ENCODE measurements at regions not wholly inside any gene's neighbourhood (a gene's known extent, or its start where the extent isn't known, plus 50 kb on each side); places are given as distances from the start of the nearest gene placed in this dataset.

DNA sequence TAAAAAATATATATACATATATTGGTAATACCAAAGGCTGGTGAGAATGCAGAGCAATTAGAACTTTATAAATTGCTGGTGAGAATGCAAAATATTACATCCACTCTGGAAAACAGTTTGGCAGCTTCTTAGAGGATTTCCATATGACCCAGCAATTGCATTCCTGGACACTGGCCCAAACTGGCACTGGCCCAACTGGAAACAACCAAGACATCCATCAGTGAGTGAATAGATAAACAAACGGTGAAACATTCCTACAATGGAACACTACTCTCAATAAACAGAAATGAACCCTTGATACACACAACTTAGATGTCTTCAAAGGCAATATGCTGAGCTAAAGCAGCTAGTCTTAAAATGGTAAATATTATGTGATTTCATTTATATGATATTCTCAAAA lies 524.2 kb downstream of the IQCM start:
- Mint-ChIP-seq H3K4me1 (ENCODE audit: low read depth) (no peaks in the 10 kb centered on the region), H3K27me3 (ENCODE audit: insufficient read depth) (peaks cover 1% of the 10 kb centered on the region; the same call in 1 of the 2 replicates), H3K36me3 (ENCODE audit: low read depth) (no peaks in the 10 kb centered on the region), H3K27ac (no peak overlapping the region), H3K9me3 (peaks cover under 1% of the 10 kb centered on the region; the same call in 1 of the 2 replicates), H3K4me3 (no peak overlapping the region)
- TF ChIP-seq, protein P1, sequence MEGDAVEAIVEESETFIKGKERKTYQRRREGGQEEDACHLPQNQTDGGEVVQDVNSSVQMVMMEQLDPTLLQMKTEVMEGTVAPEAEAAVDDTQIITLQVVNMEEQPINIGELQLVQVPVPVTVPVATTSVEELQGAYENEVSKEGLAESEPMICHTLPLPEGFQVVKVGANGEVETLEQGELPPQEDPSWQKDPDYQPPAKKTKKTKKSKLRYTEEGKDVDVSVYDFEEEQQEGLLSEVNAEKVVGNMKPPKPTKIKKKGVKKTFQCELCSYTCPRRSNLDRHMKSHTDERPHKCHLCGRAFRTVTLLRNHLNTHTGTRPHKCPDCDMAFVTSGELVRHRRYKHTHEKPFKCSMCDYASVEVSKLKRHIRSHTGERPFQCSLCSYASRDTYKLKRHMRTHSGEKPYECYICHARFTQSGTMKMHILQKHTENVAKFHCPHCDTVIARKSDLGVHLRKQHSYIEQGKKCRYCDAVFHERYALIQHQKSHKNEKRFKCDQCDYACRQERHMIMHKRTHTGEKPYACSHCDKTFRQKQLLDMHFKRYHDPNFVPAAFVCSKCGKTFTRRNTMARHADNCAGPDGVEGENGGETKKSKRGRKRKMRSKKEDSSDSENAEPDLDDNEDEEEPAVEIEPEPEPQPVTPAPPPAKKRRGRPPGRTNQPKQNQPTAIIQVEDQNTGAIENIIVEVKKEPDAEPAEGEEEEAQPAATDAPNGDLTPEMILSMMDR (IDR thresholded peaks at IDR 0.05) = no peak
- no peak for DNase-seq

DNA sequence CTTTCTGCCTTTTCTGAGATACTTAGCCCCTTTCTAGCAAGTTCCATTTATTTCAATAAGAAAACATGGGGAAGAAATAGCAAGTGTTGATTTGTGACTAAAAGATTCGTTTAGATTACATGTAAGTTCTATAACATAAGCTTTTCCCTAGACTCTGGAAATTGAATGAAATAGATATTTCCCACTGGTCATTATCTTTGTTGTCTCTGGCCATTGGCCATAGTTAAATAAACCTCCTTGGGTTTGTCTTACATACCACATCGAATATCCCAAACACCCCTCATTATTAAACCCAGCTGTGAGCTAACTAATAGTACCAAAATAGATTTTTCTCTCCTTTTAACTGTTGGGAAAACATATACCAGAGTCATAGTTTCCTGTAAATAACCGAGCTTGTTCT lies 534.8 kb downstream of the IQCM start:
- no peak for DNase-seq
- Mint-ChIP-seq H3K27ac (no peak overlapping the region), H3K9me3 (no peaks in the 10 kb centered on the region), H3K36me3 (ENCODE audit: low read depth) (no peaks in the 10 kb centered on the region), H3K27me3 (ENCODE audit: insufficient read depth) (0 out of 2 replicates have a peak, but pooled peaks cover 2% of the 10 kb centered on the region), H3K4me3 (no peak overlapping the region), H3K4me1 (ENCODE audit: low read depth) (no peaks in the 10 kb centered on the region)
- TF ChIP-seq, protein P1 (IDR thresholded peaks at IDR 0.05) = no peak

DNA sequence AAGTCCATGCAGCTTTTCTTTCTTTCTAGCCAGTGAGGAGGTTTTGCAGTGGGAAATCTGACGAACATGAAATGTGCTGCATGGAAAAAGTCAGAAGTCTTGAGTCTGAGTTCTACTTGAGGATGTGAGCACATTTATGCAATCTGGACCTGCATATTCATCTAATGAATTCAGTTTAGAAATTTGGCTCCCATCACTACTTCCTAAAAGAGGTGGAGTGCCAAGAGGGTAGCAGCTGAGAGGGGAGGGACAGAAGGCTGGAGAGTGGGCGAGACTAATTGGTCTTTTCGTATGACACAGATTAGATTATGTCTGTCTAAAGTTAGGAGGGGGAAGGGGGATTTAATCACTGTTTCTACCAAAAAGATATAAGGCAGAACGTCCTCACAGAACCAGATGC lies 535.9 kb downstream of the IQCM start:
- Mint-ChIP-seq H3K9me3 (no peaks in the 10 kb centered on the region), H3K4me3 (no peak overlapping the region), H3K4me1 (ENCODE audit: low read depth) (no peaks in the 10 kb centered on the region), H3K27me3 (ENCODE audit: insufficient read depth) (0 out of 2 replicates have a peak, but pooled peaks cover 2% of the 10 kb centered on the region), H3K27ac (no peak overlapping the region), H3K36me3 (ENCODE audit: low read depth) (no peaks in the 10 kb centered on the region)
- DNase-seq = no peak
- TF ChIP-seq, protein P1 (IDR thresholded peaks at IDR 0.05) = no peak

DNA sequence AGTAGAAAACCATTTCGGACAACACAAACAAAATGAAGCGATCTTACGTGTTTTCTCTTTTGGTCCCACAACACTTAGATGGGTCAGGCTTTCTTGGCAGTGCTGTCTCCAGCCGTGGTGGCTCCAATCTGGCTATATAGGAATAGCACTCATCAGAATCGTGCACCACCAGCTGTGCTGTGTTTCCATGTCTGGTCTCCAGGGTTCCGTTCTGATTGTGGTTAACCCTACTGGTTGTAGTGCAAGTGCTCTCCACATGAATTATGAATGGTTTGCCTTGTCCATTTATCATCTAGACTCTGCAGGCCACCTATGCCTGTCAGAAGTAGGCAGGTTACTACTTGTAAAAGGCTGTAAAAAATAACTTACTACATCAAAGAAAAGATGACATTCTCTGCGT lies 536.3 kb downstream of the IQCM start:
- DNase-seq = no peak
- H3K4me3 Mint-ChIP-seq = no peak overlapping the region
- no peaks in the 10 kb centered on the region for H3K9me3 Mint-ChIP-seq
- TF ChIP-seq, protein P1 (IDR thresholded peaks at IDR 0.05) = no peak
- H3K4me1 Mint-ChIP-seq (ENCODE audit: low read depth) = no peaks in the 10 kb centered on the region
- H3K36me3 Mint-ChIP-seq (ENCODE audit: low read depth) = no peaks in the 10 kb centered on the region
- 0 out of 2 replicates have a peak, but pooled peaks cover 2% of the 10 kb centered on the region for H3K27me3 Mint-ChIP-seq (ENCODE audit: insufficient read depth)
- H3K27ac Mint-ChIP-seq = no peak overlapping the region

DNA sequence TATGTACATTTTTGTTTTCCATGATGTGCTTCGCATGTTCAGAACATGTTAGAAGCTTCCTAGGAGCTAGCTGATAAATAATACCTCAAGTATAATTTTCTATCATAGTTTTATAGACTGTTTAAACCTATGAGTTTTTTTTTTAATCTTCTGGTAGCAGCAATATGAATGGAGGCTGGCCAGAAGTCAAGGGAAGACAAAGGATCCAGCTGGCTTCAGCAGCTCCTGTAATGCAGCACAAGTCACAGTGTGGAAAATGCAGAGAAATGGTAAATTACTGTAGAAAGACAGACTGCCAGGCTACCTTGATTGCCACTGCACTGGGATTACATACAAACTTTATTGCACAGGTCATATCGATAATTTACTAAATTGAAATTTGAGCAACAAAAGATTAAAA lies 537.9 kb downstream of the IQCM start:
- DNase-seq = no peak
- Mint-ChIP-seq H3K4me1 (ENCODE audit: low read depth) (no peaks in the 10 kb centered on the region), H3K9me3 (no peaks in the 10 kb centered on the region), H3K4me3 (no peak overlapping the region), H3K27ac (no peak overlapping the region), H3K27me3 (ENCODE audit: insufficient read depth) (0 out of 2 replicates have a peak, but pooled peaks cover 2% of the 10 kb centered on the region), H3K36me3 (ENCODE audit: low read depth) (no peaks in the 10 kb centered on the region)
- TF ChIP-seq, protein P1 (IDR thresholded peaks at IDR 0.05) = no peak

DNA sequence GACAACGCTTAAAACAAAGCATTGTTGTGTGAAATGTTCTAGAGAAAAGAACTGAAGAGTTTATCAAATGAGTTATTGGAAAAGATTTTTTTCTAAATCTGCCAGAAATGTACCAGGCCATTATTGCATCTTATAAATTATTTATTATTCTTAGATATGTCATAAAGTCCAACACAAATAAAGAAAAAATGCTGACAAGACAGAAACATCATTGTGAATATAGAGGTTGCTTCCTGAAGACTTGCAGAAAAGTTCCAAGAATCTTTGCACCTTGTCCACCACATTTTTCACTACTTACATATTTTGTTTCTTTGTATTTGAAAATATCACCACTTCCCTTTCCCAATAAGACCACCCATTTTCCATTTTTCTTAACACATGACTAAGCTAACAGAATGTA lies 545.8 kb downstream of the IQCM start:
- Mint-ChIP-seq H3K4me3 (no peak overlapping the region), H3K9me3 (no peaks in the 10 kb centered on the region), H3K36me3 (ENCODE audit: low read depth) (no peaks in the 10 kb centered on the region), H3K27ac (no peak overlapping the region), H3K27me3 (ENCODE audit: insufficient read depth) (peaks cover 1% of the 10 kb centered on the region; the same call in 1 of the 2 replicates), H3K4me1 (ENCODE audit: low read depth) (no peaks in the 10 kb centered on the region)
- no peak for DNase-seq
- TF ChIP-seq, protein P1 (IDR thresholded peaks at IDR 0.05) = no peak
